ENCODE measurements at regions not wholly inside any gene's neighbourhood (a gene's known extent, or its start where the extent isn't known, plus 50 kb on each side); places are given as distances from the start of the nearest gene placed in this dataset.

DNA sequence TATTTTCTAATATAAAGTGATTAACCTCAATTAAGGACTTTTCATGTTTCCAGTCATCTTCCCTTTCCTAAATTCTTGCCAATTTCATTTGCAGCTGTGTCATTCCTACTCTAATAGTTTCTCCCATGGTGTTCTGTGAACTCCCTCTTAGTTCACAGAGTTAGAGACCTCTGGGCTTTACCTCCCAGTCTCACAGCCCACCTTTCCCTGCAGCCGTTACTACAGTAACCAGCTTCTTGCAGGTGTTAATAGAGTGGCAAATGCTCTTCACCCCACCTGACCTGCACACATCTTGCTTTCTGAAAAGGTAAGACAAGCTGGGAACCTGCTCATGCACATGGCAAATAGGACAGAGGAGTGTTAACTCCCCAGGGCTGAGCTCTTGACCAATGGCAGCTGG is 250.1 kb downstream of the FBXO15 start:
- TF ChIP-seq, protein P1, sequence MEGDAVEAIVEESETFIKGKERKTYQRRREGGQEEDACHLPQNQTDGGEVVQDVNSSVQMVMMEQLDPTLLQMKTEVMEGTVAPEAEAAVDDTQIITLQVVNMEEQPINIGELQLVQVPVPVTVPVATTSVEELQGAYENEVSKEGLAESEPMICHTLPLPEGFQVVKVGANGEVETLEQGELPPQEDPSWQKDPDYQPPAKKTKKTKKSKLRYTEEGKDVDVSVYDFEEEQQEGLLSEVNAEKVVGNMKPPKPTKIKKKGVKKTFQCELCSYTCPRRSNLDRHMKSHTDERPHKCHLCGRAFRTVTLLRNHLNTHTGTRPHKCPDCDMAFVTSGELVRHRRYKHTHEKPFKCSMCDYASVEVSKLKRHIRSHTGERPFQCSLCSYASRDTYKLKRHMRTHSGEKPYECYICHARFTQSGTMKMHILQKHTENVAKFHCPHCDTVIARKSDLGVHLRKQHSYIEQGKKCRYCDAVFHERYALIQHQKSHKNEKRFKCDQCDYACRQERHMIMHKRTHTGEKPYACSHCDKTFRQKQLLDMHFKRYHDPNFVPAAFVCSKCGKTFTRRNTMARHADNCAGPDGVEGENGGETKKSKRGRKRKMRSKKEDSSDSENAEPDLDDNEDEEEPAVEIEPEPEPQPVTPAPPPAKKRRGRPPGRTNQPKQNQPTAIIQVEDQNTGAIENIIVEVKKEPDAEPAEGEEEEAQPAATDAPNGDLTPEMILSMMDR (IDR thresholded peaks at IDR 0.05; ENCODE audit: low read depth, low read length) = no peak
- TF ChIP-seq EZH2phosphoT487 (IDR thresholded peaks at IDR 0.05; ENCODE audit: low read depth) = no peak

Data from OCI-LY3 (cell line).